HG03159 (cell line): ENCODE measurements at regions not wholly inside any gene's neighbourhood (a gene's known extent, or its start where the extent isn't known, plus 50 kb on each side); places are given as distances from the start of the nearest gene placed in this dataset.
"Not testable (repeated sequence)": the region's sequence is repeated elsewhere in the genome, so short reads cannot be mapped to it uniquely, and the experiment has no call there.

Experiments used
- ATAC-seq: cut with Tn5 transposase; IDR thresholded peaks from one replicate; pipeline ENCODE4 v1.9.1; 2021; ENCODE audit warnings: mild to moderate bottlenecking, moderate library complexity; ENCODE audit not compliant: unreplicated experiment

- ATAC-seq = no peak
These were observed 84.7 kb downstream of the SCN11A start for GRCh38 chr3:38966811-38967692.

GRCh38 chr3:38964646-38965045 lies 87.1 kb downstream of the SCN11A start:
- no peak for ATAC-seq

GRCh38 chr3:38964204-38964603 lies 87.5 kb downstream of the SCN11A start:
- no peak for ATAC-seq

GRCh38 chr3:38960953-38961622 lies 90.7 kb downstream of the SCN11A start:
- peak; percentile 79 for ATAC-seq

GRCh38 chr3:38960042-38960622 lies 91.6 kb downstream of the SCN11A start:
- ATAC-seq = no peak

- no peak for ATAC-seq
These were observed 93.6 kb downstream of the SCN11A start for GRCh38 chr3:38958026-38958720.

DNA sequence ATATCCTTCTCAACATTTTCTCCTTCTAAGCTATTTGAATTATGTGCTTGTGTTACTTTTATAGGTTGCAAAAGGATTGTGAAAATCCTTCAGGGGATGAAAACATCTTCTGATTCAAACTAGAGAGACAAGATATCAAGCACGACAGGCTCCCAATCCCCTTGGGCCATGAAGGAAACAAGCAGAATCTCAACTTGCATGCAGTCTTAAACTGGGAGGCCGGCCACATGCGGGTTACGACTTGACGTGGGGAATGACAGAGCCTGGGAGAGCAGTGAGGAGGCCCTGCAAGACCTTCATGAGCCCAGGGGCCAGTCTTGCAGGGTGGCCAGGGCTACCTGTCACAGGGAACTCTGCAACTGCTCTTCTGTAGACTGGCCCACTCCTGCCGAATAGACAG lies 94.4 kb downstream of the SCN11A start:
- ATAC-seq = no peak

- ATAC-seq = no peak
These were observed 99.0 kb downstream of the SCN11A start for GRCh38 chr3:38952721-38953120.

GRCh38 chr3:38951167-38951566 lies 100.6 kb downstream of the SCN11A start:
- ATAC-seq = not testable (repeated sequence)

GRCh38 chr3:38950581-38950980 lies 101.2 kb downstream of the SCN11A start:
- ATAC-seq = no peak

DNA sequence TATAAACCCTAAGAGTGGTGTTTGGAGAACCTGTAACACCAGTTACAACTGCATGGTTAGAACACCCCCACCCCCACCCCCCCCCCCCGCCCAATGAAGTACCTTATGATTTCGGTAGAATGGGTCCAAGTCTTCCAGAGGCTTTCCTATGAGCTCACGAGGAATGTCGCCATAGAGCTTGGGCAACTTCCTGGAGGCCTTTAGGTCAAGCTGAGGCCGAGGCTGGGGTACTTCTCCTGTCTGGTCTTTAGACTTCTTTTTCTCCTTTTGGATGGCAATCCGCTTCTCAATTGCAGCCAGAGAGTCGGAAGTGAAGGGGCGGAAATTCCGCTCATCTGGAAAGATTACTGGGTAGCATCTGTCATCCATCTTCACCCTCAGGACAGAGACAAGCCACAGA lies 101.8 kb downstream of the SCN11A start:
- no peak for ATAC-seq

DNA sequence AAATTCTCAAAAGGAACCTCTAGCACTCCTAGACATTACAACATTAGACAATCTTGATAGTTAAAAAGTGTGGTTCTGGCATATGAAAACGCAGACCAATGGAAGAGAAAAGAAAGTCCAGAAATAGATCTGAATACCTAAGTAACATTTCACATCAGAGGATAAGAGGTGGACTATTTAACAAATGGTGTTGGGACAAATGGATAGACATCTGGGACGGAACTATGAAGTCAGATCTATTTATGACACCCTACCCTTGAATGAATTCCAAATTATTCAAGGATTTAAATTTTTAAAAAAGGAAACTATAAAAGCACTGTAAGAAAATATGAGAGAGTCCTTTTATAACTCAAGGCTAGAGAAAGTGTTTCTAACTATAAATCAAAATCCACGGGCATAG lies 111.3 kb downstream of the SCN11A start:
- no peak for ATAC-seq

GRCh38 chr3:38925351-38925750 lies 109.3 kb upstream of the SCN10A start:
- ATAC-seq = no peak

DNA sequence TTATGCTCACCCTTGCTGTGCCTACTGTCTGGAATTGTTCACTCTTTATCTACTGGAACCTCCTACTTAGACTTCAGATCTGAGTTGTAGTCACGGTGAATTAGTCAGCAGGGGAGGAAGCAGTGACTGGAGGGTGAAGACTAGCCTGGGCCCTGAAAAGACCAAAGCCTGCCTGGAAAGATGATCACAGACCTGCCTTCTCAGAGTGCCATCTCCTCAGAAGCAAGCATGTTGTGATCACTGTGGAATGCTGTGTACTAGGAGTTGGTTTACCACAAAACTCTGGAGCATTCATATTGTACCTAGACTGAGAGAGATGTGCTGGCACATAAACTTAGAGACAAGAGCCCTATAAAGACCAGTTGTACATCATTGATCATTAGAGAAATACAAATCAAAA lies 100.7 kb upstream of the SCN10A start:
- no peak for ATAC-seq

DNA sequence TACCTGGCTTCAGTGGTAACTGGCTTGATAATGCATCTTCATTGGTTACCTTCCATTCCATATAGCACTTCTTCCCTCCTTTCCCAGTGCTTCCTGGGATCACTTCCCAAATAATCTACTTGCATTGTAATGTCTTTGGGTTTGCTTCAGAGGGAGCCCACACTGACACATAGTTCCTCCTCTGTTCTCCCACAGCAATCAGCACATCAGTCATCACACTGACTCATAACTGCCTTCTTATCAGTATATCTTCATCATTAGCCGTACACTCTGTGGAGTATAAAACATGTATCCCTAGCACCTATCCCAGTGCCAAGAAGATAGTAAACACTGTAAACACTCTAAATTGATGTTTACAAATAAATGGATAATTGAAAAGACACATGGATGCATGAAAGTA lies 91.4 kb upstream of the SCN10A start:
- no peak for ATAC-seq

DNA sequence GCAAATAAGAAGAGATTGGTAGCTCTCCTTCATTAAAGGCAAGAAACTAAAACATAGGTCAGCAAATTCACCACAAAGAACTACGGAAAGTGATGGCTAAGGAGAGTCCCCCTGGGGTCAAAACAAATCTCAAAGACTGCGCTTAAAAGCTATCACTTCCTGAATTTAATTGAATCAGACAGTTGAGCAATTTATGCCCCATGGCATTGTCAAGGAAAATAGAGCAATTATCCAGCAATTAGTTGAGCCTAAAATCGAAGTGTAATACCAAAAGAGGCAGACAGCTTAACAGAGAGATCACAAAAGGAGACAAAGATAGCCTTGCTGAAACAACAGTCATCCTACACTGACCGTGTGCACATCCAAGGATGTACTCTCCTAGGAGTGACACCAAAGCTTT lies 74.4 kb upstream of the SCN10A start:
- no peak for ATAC-seq

DNA sequence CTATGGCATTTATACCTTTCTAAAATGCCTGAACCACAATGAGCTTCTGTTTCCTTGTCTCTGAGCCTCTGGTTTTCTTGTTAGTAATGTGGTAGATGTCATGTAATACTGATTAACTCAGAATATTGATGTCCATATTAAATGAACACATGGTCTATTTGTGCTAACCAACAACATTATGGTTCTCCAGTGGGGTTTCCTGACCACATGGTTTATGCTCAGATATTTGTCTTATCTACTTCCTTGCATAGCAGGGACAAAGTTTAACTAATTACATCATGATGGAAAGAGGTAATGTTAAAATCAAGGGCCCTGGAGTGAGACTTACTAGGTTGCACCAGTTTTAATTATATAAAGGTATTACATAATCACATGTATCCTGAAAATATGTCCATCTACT lies 62.6 kb upstream of the SCN10A start:
- no peak for ATAC-seq
